HUES64 (cell line): ENCODE measurements at regions not wholly inside any gene's neighbourhood (a gene's known extent, or its start where the extent isn't known, plus 50 kb on each side); places are given as distances from the start of the nearest gene placed in this dataset.

Source experiments
- H3K27ac ChIP-seq: 2 replicates; pipeline ENCODE4 v1.7.0; 2013; ENCODE audit warnings: low read depth, low read length, inconsistent platforms
- H3K27me3 ChIP-seq: 2 replicates; pipeline ENCODE4 v1.6.1; 2013; ENCODE audit warnings: mild to moderate bottlenecking, low read length; ENCODE audit not compliant: insufficient read depth
- H3K36me3 ChIP-seq: 2 replicates; pipeline ENCODE4 v1.6.1; 2013; ENCODE audit warnings: mild to moderate bottlenecking, low read length; ENCODE audit not compliant: insufficient read depth
- H3K4me1 ChIP-seq: 2 replicates; pipeline ENCODE4 v1.6.1; 2013; ENCODE audit warnings: mild to moderate bottlenecking, low read length, moderate library complexity; ENCODE audit not compliant: insufficient read depth
- H3K4me3 ChIP-seq: 2 replicates; pipeline ENCODE4 v1.5.1; 2013; ENCODE audit warnings: mild to moderate bottlenecking, low read length, moderate library complexity
- H3K9ac ChIP-seq: 2 replicates; pipeline ENCODE4 v1.6.1; 2013; ENCODE audit warnings: mild to moderate bottlenecking, low read depth, low read length
- H3K9me3 ChIP-seq: 2 replicates; pipeline ENCODE4 v1.6.1; 2013; ENCODE audit warnings: low read depth, low read length; ENCODE audit not compliant: insufficient read depth
- WGBS: fragments of 150-250, 120-280 bp; methylation state at CpG from one replicate; pipeline ENCODE4 v1.1.7; 2013; ENCODE audit warnings: missing lambda C conversion rate; 5-methylcytosine and 5-hydroxymethylcytosine counted together

GRCh38 chr16:50956637-50957036 lies 194.4 kb downstream of the SALL1 start:
- 95% methylated on average over 1 of the region's 1 CpG for WGBS
- H3K9me3 ChIP-seq, result no peaks in the 10 kb centered on the region

GRCh38 chr16:50955311-50955710 lies 195.8 kb downstream of the SALL1 start:
- Histone ChIP-seq H3K36me3 (no peaks in the 10 kb centered on the region), H3K4me1 (no peaks in the 10 kb centered on the region), H3K4me3 (no peak overlapping the region), H3K27me3 (no peaks in the 10 kb centered on the region), H3K27ac (no peak overlapping the region), H3K9me3 (no peaks in the 10 kb centered on the region), H3K9ac (no peak overlapping the region)
- WGBS, result 97% methylated on average over 2 of the region's 2 CpGs

More at GRCh38 chr16:50956637-50957036, 194.4 kb downstream of the SALL1 start:
- no peaks in the 10 kb centered on the region for H3K4me1 ChIP-seq
- H3K27ac ChIP-seq, result no peak overlapping the region
- no peak overlapping the region for H3K9ac ChIP-seq
- no peaks in the 10 kb centered on the region for H3K36me3 ChIP-seq
- H3K4me3 ChIP-seq, result no peak overlapping the region
- H3K27me3 ChIP-seq, result no peaks in the 10 kb centered on the region

- H3K9me3 ChIP-seq, result no peaks in the 10 kb centered on the region
- H3K36me3 ChIP-seq, result no peaks in the 10 kb centered on the region
- H3K4me1 ChIP-seq, result no peaks in the 10 kb centered on the region
- H3K9ac ChIP-seq, result no peak overlapping the region
- H3K4me3 ChIP-seq, result no peak overlapping the region
- 89% methylated on average over 9 of the region's 9 CpGs for WGBS
- no peaks in the 10 kb centered on the region for H3K27me3 ChIP-seq
- H3K27ac ChIP-seq, result no peak overlapping the region
Observed at GRCh38 chr16:50954469-50954868, 196.6 kb downstream of the SALL1 start.

- H3K36me3 ChIP-seq, result no peaks in the 10 kb centered on the region
- H3K4me1 ChIP-seq, result no peaks in the 10 kb centered on the region
- H3K9me3 ChIP-seq, result no peaks in the 10 kb centered on the region
- no peak overlapping the region for H3K27ac ChIP-seq
- no peaks in the 10 kb centered on the region for H3K27me3 ChIP-seq
- WGBS, result 94% methylated on average over 2 of the region's 2 CpGs
- H3K9ac ChIP-seq, result no peak overlapping the region
- no peak overlapping the region for H3K4me3 ChIP-seq
Observed at GRCh38 chr16:50953290-50953689, 197.8 kb downstream of the SALL1 start.

- no peaks in the 10 kb centered on the region for H3K27me3 ChIP-seq
- 89% methylated on average over 3 of the region's 3 CpGs for WGBS
- no peak overlapping the region for H3K4me3 ChIP-seq
- H3K36me3 ChIP-seq, result no peaks in the 10 kb centered on the region
- no peak overlapping the region for H3K27ac ChIP-seq
- no peaks in the 10 kb centered on the region for H3K9me3 ChIP-seq
- no peaks in the 10 kb centered on the region for H3K4me1 ChIP-seq
- no peak overlapping the region for H3K9ac ChIP-seq
Observed at GRCh38 chr16:50950955-50951354, 200.1 kb downstream of the SALL1 start.

- H3K27ac ChIP-seq, result no peak overlapping the region
- no peaks in the 10 kb centered on the region for H3K36me3 ChIP-seq
- H3K4me1 ChIP-seq, result no peaks in the 10 kb centered on the region
- H3K9ac ChIP-seq, result no peak overlapping the region
- H3K9me3 ChIP-seq, result no peaks in the 10 kb centered on the region
- no peak overlapping the region for H3K4me3 ChIP-seq
- 93% methylated on average over 22 of the region's 22 CpGs for WGBS
- H3K27me3 ChIP-seq, result no peaks in the 10 kb centered on the region
Observed at GRCh38 chr16:50948268-50948930, 202.7 kb downstream of the SALL1 start.

GRCh38 chr16:50947826-50948225 lies 203.2 kb downstream of the SALL1 start:
- Histone ChIP-seq H3K36me3 (no peaks in the 10 kb centered on the region), H3K4me3 (no peak overlapping the region), H3K27ac (no peak overlapping the region), H3K9ac (no peak overlapping the region), H3K9me3 (no peaks in the 10 kb centered on the region), H3K27me3 (no peaks in the 10 kb centered on the region), H3K4me1 (no peaks in the 10 kb centered on the region)
- WGBS, result 95% methylated on average over 1 of the region's 1 CpG

- no peaks in the 10 kb centered on the region for H3K9me3 ChIP-seq
- 96% methylated on average over 5 of the region's 5 CpGs for WGBS
- H3K36me3 ChIP-seq, result no peaks in the 10 kb centered on the region
- H3K27ac ChIP-seq, result no peak overlapping the region
- H3K9ac ChIP-seq, result no peak overlapping the region
- H3K4me3 ChIP-seq, result no peak overlapping the region
- H3K4me1 ChIP-seq, result no peaks in the 10 kb centered on the region
- H3K27me3 ChIP-seq, result no peaks in the 10 kb centered on the region
Observed at GRCh38 chr16:50946606-50947005, 204.5 kb downstream of the SALL1 start.

- Histone ChIP-seq H3K27me3 (no peaks in the 10 kb centered on the region), H3K4me1 (no peaks in the 10 kb centered on the region), H3K27ac (no peak overlapping the region), H3K36me3 (no peaks in the 10 kb centered on the region), H3K9me3 (no peaks in the 10 kb centered on the region), H3K9ac (no peak overlapping the region), H3K4me3 (no peak overlapping the region)
- 99% methylated on average over 2 of the region's 3 CpGs for WGBS
Observed at GRCh38 chr16:50946098-50946497, 204.2 kb downstream of the CYLD start.

GRCh38 chr16:50945171-50945570 lies 203.3 kb downstream of the CYLD start:
- no peak overlapping the region for H3K9ac ChIP-seq
- no peaks in the 10 kb centered on the region for H3K9me3 ChIP-seq
- no peaks in the 10 kb centered on the region for H3K36me3 ChIP-seq
- H3K4me1 ChIP-seq, result no peaks in the 10 kb centered on the region
- H3K27me3 ChIP-seq, result no peaks in the 10 kb centered on the region
- WGBS, result 92% methylated on average over 4 of the region's 4 CpGs
- H3K27ac ChIP-seq, result no peak overlapping the region
- H3K4me3 ChIP-seq, result no peak overlapping the region

- 96% methylated on average over 1 of the region's 1 CpG for WGBS
- H3K4me1 ChIP-seq, result no peaks in the 10 kb centered on the region
- H3K36me3 ChIP-seq, result no peaks in the 10 kb centered on the region
- H3K9me3 ChIP-seq, result no peaks in the 10 kb centered on the region
- H3K27ac ChIP-seq, result no peak overlapping the region
- H3K27me3 ChIP-seq, result no peaks in the 10 kb centered on the region
- H3K4me3 ChIP-seq, result no peak overlapping the region
- H3K9ac ChIP-seq, result no peak overlapping the region
Observed at GRCh38 chr16:50944436-50944835, 202.6 kb downstream of the CYLD start.

- 95% methylated on average over 7 of the region's 7 CpGs for WGBS
- H3K27me3 ChIP-seq, result no peaks in the 10 kb centered on the region
- no peak overlapping the region for H3K9ac ChIP-seq
- no peak overlapping the region for H3K27ac ChIP-seq
- no peak overlapping the region for H3K4me3 ChIP-seq
- no peaks in the 10 kb centered on the region for H3K36me3 ChIP-seq
- no peaks in the 10 kb centered on the region for H3K9me3 ChIP-seq
- no peaks in the 10 kb centered on the region for H3K4me1 ChIP-seq
Observed at GRCh38 chr16:50944033-50944432, 202.1 kb downstream of the CYLD start.
